NOMO-1 (cell line): ENCODE measurements at regions not wholly inside any gene's neighbourhood (a gene's known extent, or its start where the extent isn't known, plus 50 kb on each side); places are given as distances from the start of the nearest gene placed in this dataset.

Experiments
- DNase-seq, 2 experiments: peaks; one replicate each; lab custom pipeline; 2025; ENCODE audit not compliant: unreplicated experiment in 2 of 2; lab: John Stamatoyannopoulos, UW

DNA sequence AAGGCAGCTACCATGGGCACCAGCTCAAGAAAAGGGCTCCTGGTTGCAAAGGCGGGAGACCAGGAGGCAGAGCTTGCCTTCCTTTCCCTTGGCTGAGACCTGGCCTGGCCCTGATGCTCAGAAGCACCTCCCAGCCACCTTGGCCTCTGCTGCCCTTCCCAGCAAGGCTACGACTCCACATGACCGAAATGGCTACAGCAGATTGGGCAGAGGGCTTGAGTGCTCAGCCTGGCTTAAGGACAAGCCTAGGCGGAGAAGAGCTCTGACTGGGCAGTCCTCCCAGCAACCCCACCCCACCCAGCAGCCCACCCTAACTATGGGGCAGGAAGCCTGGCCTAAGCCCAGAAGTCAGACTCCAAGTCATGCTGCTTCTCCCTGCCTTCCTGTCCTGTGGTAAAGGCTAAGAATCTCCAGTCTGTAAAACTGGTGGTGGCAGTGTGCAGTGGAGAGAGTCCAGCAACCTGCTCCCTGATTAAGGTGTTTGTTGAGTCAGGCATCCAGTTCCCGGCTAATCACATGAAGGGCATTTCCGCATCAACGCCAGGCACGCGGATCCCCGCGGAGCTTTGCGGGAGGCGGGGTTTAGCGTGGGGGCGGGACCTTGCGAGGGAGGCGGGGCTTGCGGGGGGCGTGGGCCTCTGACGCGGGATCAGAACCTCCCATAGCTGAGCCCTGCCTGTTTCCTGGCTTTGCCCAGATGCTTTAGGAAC lies 256.0 kb downstream of the BCL11A start:
- DNase-seq = no peak

DNA sequence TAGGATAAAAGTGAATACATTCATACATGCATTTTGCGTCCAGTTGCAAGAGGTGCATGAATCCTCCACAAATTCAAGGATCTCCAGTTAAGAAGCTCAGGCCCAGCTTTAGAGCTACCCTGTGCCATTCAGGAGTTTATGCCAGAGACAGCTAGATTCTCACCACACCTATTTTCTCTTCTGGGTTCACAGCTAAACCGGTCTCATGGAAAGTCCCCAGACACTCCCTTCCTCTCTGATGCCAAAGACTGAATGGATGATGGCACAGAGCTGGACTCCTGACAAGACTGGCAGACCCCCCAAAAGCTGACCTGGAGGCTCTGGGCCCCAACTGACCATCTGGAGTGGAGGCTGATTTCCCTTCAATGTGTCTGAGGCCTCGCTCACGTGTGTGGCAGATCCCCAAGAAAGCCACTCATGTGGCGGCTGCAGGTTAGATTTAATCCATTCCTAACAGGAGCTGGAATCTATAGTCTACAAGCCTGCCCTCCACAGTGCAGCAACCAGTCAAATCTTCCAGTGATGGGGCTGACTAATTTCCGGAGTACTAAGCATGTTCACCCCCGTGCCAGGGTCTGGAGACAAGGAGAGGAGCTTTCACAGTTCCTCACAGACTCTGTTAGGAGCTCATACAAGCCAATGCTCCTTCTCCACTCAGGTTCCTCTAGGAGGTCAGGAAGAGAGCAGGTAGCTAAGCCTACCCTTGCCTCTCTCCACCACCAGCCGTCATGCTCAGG lies 257.1 kb downstream of the BCL11A start:
- no peak for DNase-seq

DNA sequence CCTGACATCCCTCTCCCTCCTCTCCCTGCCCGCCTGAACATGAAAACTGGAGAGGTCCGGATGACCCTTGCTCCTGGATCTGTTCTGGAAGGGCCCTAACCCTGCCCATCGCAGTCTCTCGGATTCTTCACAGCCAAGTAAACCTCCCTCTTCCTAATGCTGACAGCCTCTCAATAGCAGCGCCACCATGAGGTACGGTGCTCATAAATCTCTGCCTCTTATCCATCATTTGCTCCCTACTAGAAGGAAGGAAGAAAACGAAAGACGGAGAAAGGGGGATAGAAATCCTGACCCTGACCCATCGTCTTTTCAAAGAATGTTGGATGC lies 257.9 kb downstream of the BCL11A start:
- no peak for DNase-seq

DNA sequence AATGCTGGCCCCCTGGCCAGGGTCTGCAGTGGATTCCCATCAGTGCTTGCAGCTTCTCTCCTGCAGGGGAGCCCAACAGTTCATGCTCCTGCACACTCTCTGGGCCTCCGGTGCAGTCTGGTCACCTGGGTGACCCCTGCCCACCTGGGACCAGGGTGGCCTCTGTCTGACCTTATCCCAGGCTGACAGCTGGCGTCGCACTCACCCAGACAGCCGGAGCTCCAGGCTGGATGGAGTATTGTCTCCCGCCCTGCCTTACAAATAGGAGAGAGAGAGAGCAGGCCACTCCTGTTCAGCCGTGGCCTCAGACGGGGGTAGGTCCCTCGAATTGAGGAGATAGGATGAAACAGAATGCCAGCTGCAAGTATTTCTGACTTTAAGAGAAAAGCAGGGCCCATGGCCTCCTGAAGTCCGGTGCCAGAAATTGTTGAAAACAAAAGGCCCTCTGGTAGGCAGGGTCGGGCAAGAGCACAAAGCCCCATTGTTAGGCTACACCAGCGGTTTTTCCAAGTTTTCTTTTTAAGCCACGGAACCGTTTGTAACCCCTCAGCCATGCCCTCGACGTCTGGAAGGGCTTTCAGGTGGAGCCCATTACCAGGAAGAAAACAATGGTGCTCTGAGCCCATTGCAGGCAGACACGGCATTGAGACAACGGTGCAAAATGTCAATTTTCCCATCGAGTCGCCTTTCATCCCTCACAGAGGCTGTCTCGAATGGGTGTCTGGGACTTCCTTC lies 258.4 kb downstream of the BCL11A start:
- DNase-seq = no peak

DNA sequence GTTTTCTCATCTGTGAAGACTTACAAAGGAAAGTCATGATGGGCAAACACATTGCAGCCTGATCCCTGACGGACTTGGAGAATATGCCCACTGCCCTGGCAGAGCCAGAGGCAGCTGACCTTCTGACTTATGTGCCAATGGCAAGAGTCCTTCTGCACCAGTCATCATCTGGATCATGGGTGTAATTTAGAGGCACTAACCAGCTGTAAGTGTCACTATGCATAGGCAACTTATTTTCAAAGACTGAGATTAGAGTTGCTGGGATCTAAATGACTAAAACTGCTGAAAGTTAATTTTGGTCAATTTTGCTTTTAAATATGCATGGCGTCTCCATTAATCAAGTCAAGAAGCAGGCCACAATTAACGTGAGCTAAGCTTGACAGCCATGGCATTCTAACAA lies 261.2 kb downstream of the BCL11A start:
- DNase-seq = no peak

DNA sequence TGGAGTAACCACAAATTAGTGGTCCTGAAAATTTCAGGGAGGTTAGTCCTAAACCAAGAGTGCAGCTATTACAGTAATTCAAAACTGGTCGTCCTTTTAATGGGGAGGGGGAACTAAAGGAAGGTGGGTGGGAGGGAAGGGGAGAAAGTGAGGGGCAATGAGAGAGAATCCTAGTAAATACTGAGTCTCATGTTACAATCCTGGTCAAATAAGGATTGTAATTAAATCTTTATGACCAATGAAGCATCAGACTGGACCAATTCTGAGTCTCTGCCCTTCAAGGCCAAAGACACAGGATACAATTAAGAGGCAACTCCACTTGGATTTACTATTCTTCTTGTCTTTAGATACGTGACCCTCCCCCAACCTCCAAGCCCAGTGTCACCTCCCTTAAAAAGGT lies 262.9 kb downstream of the BCL11A start:
- DNase-seq = no peak

DNA sequence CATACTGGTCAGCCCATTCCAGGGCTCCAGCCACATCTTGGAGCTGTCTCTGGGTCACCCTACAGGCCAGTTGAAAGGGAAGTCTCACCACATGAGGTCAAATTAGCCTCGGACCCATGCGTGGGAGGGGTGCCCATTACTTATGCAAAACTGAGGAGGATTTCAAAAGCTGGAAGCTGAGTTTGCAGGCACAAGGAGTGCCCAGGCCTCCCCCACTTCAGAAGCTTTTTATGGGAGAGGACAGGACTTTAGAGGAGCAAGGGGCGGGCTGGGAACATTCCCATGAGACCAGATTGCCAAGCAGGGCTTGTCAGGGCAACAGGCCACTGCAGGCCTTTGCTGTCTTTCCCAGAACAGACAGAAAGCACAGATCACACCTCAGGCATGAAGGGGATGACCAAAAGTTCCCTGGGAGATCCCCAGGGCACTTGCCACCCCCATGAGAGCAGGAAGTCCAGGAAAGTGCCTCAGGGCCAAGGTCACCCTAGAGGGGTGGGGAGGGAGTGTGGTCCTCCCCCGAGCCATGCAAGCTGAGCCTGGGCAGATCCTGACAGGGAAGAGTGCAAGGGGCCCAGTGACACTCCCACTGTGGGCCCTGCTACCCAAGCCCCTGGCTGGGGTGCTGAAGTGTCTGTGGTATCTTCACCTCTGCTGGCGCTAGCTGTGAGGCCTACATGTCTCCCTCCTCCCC lies 267.7 kb downstream of the BCL11A start:
- no peak for DNase-seq

DNA sequence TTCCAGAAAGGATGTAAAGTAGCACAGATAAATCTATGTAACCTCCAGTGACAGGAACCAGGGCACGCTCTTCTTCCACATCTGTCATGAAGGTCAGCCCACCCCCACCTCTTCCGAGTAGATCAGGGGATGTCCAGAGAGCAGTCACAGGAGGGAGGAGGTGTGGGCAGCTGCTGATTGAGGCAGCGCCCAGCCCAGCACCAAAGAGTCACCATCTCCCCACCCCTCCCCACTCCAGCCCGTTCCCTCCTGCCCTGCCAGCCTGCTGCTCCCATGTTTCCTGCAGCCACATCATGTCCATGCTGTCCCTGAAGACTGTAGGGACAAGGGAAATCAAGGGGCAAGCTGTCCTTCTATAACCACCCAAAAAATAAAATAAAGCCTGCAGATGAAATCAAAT lies 269.8 kb downstream of the BCL11A start:
- DNase-seq = no peak

DNA sequence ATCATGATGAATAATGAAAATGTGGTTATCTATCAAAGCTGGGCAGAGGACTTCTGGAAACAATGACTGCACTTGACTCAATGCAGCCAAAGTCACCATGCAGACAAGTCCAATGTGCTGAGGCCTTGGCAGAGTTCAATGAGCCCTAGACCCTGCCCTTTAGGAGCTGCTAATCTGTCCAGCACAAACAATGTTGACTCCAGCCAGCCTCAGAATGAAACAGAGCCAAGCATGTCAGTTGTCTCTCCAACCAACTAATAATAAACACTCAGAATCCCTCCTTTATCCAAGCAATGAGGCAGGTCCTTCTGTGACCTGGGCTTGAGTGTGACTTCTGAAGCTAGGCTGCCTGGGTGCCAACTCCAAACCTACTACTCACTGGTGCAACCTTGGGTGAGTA lies 270.6 kb downstream of the BCL11A start:
- DNase-seq = no peak

DNA sequence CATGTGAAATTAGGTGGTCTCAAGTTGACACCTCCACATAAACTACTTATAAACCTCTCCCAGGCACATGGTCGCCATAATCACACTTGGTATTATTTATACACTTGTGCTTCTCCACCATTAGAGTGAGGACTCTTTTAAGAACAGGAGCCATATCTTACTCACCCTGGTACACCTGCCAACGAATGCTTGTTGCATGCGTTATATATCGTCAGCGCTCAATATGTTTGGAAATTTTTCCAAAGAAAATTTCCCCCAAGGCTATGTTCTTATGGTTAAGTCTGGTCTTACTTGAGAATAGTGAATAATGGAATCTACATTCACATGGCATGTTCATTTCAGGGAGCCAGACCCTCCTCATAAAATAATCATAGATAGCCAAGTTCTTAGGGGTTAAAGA lies 271.7 kb downstream of the BCL11A start:
- no peak for DNase-seq

DNA sequence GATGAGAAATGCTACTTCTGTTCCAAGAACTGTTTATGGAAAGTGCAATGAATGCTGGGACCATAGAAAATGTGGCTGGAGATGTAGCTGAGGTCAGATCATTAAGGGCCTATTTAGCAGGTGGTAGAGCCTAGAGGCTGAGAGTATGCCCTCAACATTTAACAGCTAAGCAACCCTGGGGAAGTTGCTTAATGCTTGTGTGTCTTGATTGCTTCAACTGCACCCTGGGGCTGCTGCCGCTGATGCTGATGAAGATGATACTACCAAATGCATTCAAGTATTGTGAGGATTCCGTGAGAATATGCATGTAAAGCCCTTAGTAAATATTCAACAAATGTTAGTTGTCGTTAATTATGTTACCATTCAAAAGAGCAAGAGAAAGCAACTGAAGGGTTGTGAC lies 273.2 kb downstream of the BCL11A start:
- peak in 1 of 2 experiments; percentile 19 for DNase-seq

DNA sequence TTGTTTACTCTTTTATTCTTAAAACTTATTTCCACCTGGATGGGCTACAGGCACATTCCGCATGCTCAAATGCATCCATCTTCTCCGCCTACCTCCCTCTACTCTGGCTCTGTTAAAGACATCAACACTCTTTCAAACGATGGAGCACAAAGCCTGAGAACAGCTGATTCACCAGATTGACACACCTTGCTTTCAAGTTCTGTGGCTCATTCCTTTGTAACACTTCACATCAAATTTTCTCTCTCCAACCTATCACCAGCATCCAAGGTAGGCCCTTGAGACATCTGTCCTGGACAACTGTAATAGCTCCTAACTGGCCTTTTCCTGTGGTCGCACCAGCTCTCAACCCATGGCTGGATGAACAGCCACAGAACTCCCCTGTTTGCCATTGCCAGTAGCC lies 274.5 kb downstream of the BCL11A start:
- no peak for DNase-seq

DNA sequence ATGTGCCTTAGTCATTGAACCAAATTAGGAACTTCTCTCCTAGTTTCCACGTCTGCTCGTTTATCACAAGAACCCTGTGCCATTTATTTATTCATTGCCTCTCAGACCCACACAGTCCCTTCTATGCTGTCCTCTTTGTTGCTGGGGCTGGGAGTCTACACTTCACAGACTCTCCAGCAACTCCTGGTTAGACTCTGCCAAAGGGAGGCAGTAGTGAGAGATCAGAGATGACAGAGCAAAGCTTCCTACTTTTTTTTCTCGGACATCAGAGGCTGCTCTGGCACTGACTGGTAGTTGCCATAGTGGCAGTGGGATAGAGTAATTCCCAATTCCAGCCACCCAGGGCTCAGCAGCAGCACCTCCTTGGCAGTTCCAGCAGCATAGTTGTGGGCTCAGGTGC lies 277.5 kb downstream of the BCL11A start:
- DNase-seq = no peak

DNA sequence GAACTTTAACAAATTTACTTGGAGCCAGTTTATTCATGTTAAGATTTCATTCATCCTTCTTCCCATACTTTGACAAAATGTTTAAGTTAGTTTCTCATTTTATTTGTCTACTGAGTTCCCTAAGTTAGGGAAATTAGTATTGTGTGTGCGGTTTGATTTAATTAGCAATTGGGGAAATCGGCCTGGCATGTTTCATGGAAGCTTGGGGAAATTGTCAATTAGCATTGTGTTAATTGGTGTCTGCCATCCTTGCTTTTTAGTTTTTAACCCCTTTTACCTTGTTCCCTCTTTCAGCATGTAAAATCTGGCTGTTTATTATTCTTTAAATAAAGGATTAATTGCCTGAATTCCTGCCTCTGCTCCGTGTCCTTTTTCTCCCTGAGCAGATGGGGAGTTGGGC lies 279.6 kb downstream of the BCL11A start:
- no peak for DNase-seq

DNA sequence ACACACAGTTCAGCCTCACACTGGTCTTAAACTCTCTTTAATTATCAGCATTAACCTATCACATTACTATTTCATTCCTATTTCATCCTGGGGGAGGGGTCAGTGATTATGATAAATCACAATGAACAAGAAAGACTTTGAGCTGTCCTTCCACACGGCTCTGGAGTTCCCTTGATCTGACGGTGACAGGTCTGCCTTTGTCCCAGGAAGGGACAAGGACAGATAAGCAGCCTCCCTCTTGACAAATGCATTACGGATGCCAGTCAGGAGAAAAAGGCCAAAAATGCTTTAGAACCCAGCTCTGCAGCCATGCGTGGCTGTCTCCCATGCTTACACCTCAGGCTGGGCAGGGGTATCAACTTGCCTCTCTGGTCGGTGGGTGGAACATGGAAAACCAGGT lies 281.7 kb downstream of the BCL11A start:
- no peak for DNase-seq

DNA sequence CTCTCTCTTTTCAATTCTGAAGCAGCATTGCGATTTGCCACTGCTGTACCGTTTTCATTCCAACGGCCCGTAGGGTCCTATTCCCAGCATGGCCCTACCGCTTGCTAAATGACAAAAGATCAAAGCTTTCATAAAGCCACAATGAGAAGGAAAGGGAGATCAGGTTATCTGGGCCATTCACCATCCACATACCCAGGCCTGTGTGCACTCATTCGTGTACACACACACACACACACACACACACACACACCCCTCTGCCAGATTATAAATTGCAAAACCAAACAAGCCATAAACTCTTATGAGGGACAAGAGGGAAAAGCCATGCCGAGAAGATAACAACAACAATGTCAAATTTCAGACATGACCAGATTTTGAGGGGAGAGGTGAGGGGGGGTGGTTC lies 282.3 kb downstream of the BCL11A start:
- no peak for DNase-seq

DNA sequence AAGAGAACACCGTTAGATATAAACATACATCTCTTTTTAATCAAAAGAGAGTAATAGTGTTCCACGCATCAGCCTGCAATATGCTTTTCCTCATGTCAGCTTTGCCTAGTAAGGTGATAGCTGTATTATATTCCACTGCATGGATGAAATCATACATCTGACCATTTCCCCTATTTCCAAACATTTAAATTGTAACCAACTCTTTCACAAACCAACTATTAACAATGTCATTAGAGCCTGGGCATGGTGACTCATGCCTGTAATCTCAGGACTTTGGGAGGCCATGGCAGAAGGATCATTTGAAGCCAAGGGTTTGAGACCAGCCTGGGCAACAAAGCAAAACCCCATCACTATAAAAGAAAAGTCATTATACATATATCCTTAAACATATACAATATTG lies 284.8 kb downstream of the BCL11A start:
- DNase-seq = no peak

DNA sequence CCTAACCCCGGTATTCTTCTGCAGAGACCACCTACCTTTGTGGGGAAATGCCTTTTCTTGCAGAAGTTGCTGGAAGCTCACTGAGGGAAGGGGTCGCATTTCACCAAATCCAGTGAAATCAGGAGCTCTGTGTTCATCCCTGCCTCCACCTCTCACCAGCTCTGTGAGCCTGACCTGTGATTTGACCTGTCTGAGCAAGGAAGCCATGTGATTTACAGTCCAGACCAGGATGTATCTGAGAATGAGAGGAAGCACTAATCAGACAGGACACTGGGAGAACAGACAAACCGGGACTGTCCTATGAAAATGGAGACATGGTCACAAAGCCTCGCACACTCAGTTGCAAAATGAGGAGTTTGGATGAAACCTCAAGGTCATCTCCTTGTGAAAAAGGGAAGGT lies 285.4 kb downstream of the BCL11A start:
- no peak for DNase-seq

DNA sequence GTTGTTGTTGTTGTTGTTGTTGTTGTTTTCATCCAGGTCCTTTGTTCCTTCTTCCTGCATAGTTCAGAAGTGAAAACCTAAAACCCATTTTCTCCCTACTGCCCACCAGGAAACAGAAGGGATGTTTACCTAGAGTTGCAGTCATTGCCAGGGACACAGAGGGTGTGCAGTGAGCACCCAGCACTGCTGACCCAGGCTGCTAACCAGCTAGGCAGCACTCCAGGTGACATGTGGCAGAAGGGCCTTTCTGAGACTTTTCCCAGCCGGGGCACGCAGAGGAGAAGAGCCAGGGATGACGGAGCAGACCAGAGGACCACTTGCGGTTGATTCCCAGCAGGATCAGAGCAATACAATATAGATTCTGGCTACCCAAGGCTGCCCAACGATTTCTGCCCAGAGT lies 286.3 kb downstream of the BCL11A start:
- no peak for DNase-seq

DNA sequence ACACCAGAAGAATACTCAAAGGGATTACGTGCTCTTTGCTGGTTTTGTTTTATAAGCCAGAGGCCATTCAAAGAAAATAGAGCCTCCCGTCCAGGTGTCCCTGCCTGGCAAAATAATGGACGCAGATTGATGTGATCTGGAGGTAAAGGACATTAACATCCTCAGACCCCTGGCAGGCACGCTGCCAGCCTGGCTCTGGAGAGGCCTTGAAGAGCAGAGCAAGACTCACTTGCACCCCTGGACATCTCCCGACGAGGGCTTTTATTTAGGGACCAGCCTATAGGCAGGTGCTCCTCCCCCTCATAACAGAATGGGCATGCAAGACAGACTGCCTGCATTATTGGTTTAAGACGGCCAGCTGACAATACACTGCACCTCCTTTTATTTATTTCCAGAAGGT lies 291.3 kb downstream of the BCL11A start:
- DNase-seq = no peak

DNA sequence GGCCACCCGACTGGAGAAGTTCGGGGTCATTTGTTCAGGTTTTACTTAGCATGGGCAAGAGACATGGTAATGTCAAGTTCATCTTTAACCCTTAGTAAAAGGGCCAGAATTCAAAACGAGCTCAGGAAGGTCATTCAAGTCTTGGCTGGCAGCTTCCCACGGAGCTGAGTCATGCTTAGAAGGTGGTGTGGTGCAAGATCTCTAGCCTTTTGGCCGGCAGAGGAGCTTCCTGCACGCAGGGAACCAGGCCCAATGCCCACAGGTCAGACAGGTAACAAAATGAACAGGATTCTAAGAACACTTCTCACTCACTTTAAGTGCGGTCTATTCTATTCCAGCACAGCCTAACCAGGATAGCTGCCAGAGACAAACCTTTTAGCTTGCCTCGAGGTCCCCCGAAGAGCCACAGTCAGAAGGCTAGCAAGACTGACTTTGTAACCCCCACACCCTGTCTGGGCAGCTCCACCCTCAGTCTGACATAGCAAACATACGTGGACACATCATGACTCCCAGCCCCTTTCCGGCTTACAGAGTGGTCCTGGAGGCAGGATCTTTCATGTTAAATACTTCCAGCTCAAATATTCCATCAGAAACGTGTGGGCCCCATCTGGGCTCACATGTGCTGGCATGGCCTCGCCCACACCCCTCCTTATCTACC lies 292.7 kb downstream of the BCL11A start:
- peak; percentile 29 to 41 for DNase-seq
